Endodermal cell (in vitro differentiated cells): ENCODE measurements at regions not wholly inside any gene's neighbourhood (a gene's known extent, or its start where the extent isn't known, plus 50 kb on each side); places are given as distances from the start of the nearest gene placed in this dataset.
"Not testable (repeated sequence)": the region's sequence is repeated elsewhere in the genome, so short reads cannot be mapped to it uniquely, and the experiment has no call there.

ENCODE experiments used
- DNase-seq: peaks from one replicate; pipeline ENCODE4 v3.0.0-alpha.2; 2017
- H3K27ac ChIP-seq: 2 replicates; pipeline ENCODE4 v1.5.1; 2013; ENCODE audit warnings: mild to moderate bottlenecking, low read depth, low read length, moderate library complexity
- H3K27me3 ChIP-seq: 2 replicates; pipeline ENCODE4 v1.6.1; 2013; ENCODE audit warnings: mild to moderate bottlenecking, low read length, moderate library complexity; ENCODE audit not compliant: insufficient read depth, control insufficient read depth, poor library complexity, severe bottlenecking
- H3K36me3 ChIP-seq: 2 replicates; pipeline ENCODE4 v1.7.0; 2013; ENCODE audit warnings: mild to moderate bottlenecking, low read length, moderate library complexity; ENCODE audit not compliant: control insufficient read depth, insufficient read depth
- H3K4me1 ChIP-seq: one replicate; pipeline ENCODE4 v1.7.0; 2013; ENCODE audit warnings: low read length; ENCODE audit not compliant: control insufficient read depth, insufficient read depth
- H3K4me3 ChIP-seq: 2 replicates; pipeline ENCODE4 v1.5.1; 2013; ENCODE audit warnings: mild to moderate bottlenecking, low read length, moderate library complexity
- H3K9ac ChIP-seq: 2 replicates; pipeline ENCODE4 v1.6.1; 2013; ENCODE audit warnings: mild to moderate bottlenecking, low read length, moderate library complexity; ENCODE audit not compliant: poor library complexity, severe bottlenecking; ENCODE audit errors: extremely low read depth
- H3K9me3 ChIP-seq: 2 replicates; pipeline ENCODE4 v1.6.1; 2013; ENCODE audit warnings: mild to moderate bottlenecking, low read length, moderate library complexity; ENCODE audit not compliant: control insufficient read depth
- H3K27ac Mint-ChIP-seq: 2 replicates; pipeline ENCODE4 v1.8.0; 2020; ENCODE audit warnings: mixed read lengths
- H3K27me3 Mint-ChIP-seq: 2 replicates; pipeline ENCODE4 v1.8.0; 2021; ENCODE audit warnings: mild to moderate bottlenecking, mixed read lengths; ENCODE audit not compliant: insufficient read depth
- H3K36me3 Mint-ChIP-seq: 2 replicates; pipeline ENCODE4 v1.8.0; 2020; ENCODE audit warnings: low read depth, mixed read lengths
- H3K4me1 Mint-ChIP-seq: 2 replicates; pipeline ENCODE4 v1.8.0; 2020; ENCODE audit warnings: mixed read lengths
- H3K4me3 Mint-ChIP-seq: 2 replicates; pipeline ENCODE4 v1.8.0; 2020; ENCODE audit warnings: mild to moderate bottlenecking, moderate library complexity, mixed read lengths
- H3K9me3 Mint-ChIP-seq: 2 replicates; pipeline ENCODE4 v1.8.0; 2020; ENCODE audit warnings: mild to moderate bottlenecking, mixed read lengths
- CTCF ChIP-seq: fragments of 200-600 bp; sonication (generic); conservative IDR thresholded peaks from 2 replicates; pipeline ENCODE4 v1.5.0; 2021; ENCODE audit warnings: antibody characterized with exemption, mild to moderate bottlenecking
- WGBS, 2 experiments: methylation state at CpG; one replicate each; pipeline versions ENCODE4 v1.1.5 to v1.1.7; 2013; ENCODE audit warnings: missing lambda C conversion rate in 2 of 2, mixed read lengths in 1 of 2; ENCODE audit not compliant: insufficient coverage in 1 of 2, insufficient read length in 1 of 2; 5-methylcytosine and 5-hydroxymethylcytosine counted together

GRCh38 chrX:40855411-40855810 is 120.1 kb upstream of the MED14 start:
- TF ChIP-seq CTCF = no peak
- Mint-ChIP-seq H3K4me3 (no peak overlapping the region), H3K27me3 (no peaks in the 10 kb centered on the region), H3K4me1 (peaks cover 10% of the 10 kb centered on the region), H3K27ac (no peak overlapping the region), H3K36me3 (peaks cover 2% of the 10 kb centered on the region), H3K9me3 (peaks cover 48% of the 10 kb centered on the region)
- DNase-seq = no peak
- Histone ChIP-seq H3K27ac (no peak overlapping the region), H3K9me3 (peaks cover under 1% of the 10 kb centered on the region), H3K36me3 (no peaks in the 10 kb centered on the region), H3K9ac (no peak overlapping the region), H3K27me3 (no peaks in the 10 kb centered on the region), H3K4me1 (no peaks in the 10 kb centered on the region), H3K4me3 (no peak overlapping the region)

GRCh38 chrX:40855932-40856515 is 120.7 kb upstream of the MED14 start:
- no peak for DNase-seq
- H3K4me3 ChIP-seq = no peak overlapping the region
- no peaks in the 10 kb centered on the region for H3K36me3 ChIP-seq
- H3K36me3 Mint-ChIP-seq = peaks cover 5% of the 10 kb centered on the region
- H3K4me3 Mint-ChIP-seq = no peak overlapping the region
- no peaks in the 10 kb centered on the region for H3K4me1 ChIP-seq
- peaks cover 48% of the 10 kb centered on the region for H3K9me3 Mint-ChIP-seq
- H3K27ac ChIP-seq = no peak overlapping the region
- H3K27me3 Mint-ChIP-seq = no peaks in the 10 kb centered on the region
- no peak overlapping the region for H3K27ac Mint-ChIP-seq
- H3K27me3 ChIP-seq = no peaks in the 10 kb centered on the region
- H3K9ac ChIP-seq = no peak overlapping the region
- H3K4me1 Mint-ChIP-seq = peaks cover 10% of the 10 kb centered on the region
- TF ChIP-seq CTCF = no peak
- peaks cover 7% of the 10 kb centered on the region for H3K9me3 ChIP-seq

- H3K4me3 Mint-ChIP-seq, H3K27ac Mint-ChIP-seq, H3K27me3 ChIP-seq, H3K4me3 ChIP-seq, H3K36me3 Mint-ChIP-seq, H3K4me1 ChIP-seq, H3K4me1 Mint-ChIP-seq, DNase-seq, H3K27ac ChIP-seq, H3K9ac ChIP-seq, H3K27me3 Mint-ChIP-seq, H3K36me3 ChIP-seq: not testable (repeated sequence)
- WGBS, 2 experiments = 94 to 97% methylated on average over 6 to 44 of the region's 47 CpGs
- peaks cover 69% of the 10 kb centered on the region for H3K9me3 Mint-ChIP-seq
- peaks cover 26% of the 10 kb centered on the region for H3K9me3 ChIP-seq
Measured at GRCh38 chrX:40861952-40862554, 126.7 kb upstream of the MED14 start.

- peaks cover 68% of the 10 kb centered on the region for H3K9me3 Mint-ChIP-seq
Measured at GRCh38 chrX:40863260-40863659, 127.9 kb upstream of the MED14 start.

More at GRCh38 chrX:40863260-40863659, 127.9 kb upstream of the MED14 start:
- not testable (repeated sequence) for H3K9ac ChIP-seq, H3K27ac Mint-ChIP-seq, H3K4me1 ChIP-seq, H3K4me1 Mint-ChIP-seq, H3K36me3 ChIP-seq, H3K4me3 ChIP-seq, H3K36me3 Mint-ChIP-seq, H3K27me3 Mint-ChIP-seq, H3K27ac ChIP-seq, H3K4me3 Mint-ChIP-seq, H3K27me3 ChIP-seq, DNase-seq
- H3K9me3 ChIP-seq = peaks cover 26% of the 10 kb centered on the region
- WGBS, 2 experiments = 83% methylated on average over 2 of the region's 4 CpGs; no CpG with 5 or more reads in 1 of the 2 experiments
